DOHH2 (cell line): ENCODE measurements at regions not wholly inside any gene's neighbourhood (a gene's known extent, or its start where the extent isn't known, plus 50 kb on each side); places are given as distances from the start of the nearest gene placed in this dataset.

ENCODE experiments used
- H3F3A ChIP-seq: fragments of 200-600 bp; sonication (generic), shearing (Covaris generic); 2 replicates; pipeline ENCODE4 v1.6.0; 2016; ENCODE audit warnings: antibody characterized with exemption, mild to moderate bottlenecking; ENCODE audit not compliant: control insufficient read depth, insufficient read depth
- H3K27ac ChIP-seq: fragments of 200-600 bp; sonication (generic); 2 replicates; pipeline ENCODE4 v1.5.1; 2014; ENCODE audit warnings: low read depth, mild to moderate bottlenecking, low read length, moderate library complexity
- H3K27me3 ChIP-seq: fragments of 200-600 bp; sonication (generic); 2 replicates; pipeline ENCODE4 v1.6.1; 2014; ENCODE audit warnings: mild to moderate bottlenecking, low read length, mixed read lengths; ENCODE audit not compliant: control insufficient read depth
- H3K36me3 ChIP-seq: fragments of 200-600 bp; sonication (generic); 2 replicates; pipeline ENCODE4 v1.6.1; 2014; ENCODE audit warnings: mild to moderate bottlenecking, low read length, moderate library complexity, mixed read lengths; ENCODE audit not compliant: control insufficient read depth
- H3K4me1 ChIP-seq: fragments of 200-600 bp; sonication (generic); 2 replicates; pipeline ENCODE4 v1.6.1; 2014; ENCODE audit warnings: mild to moderate bottlenecking, low read length, mixed read lengths; ENCODE audit not compliant: control insufficient read depth
- H3K4me2 ChIP-seq: fragments of 200-600 bp; sonication (generic); 2 replicates; pipeline ENCODE4 v1.6.0; 2014; ENCODE audit warnings: mild to moderate bottlenecking, low read length, moderate library complexity
- H3K4me3 ChIP-seq: fragments of 200-600 bp; sonication (generic); 2 replicates; pipeline ENCODE4 v1.5.1; 2014; ENCODE audit warnings: mild to moderate bottlenecking, low read length, mixed read lengths
- H3K79me2 ChIP-seq: fragments of 200-600 bp; sonication (generic); 2 replicates; pipeline ENCODE4 v1.6.1; 2014; ENCODE audit warnings: mild to moderate bottlenecking, low read length, mixed read lengths; ENCODE audit not compliant: control insufficient read depth
- H3K9me2 ChIP-seq: fragments of 200-600 bp; sonication (generic); replicated peaks from 2 replicates; pipeline ENCODE4 v1.6.1; 2014; ENCODE audit warnings: mild to moderate bottlenecking, low read length, mixed read lengths; ENCODE audit not compliant: control insufficient read depth
- H3K9me3 ChIP-seq: fragments of 200-600 bp; sonication (generic); 2 replicates; pipeline ENCODE4 v1.6.1; 2014; ENCODE audit warnings: antibody characterized with exemption, low read length, mixed read lengths; ENCODE audit not compliant: control insufficient read depth, insufficient read depth
- H4K20me1 ChIP-seq: fragments of 200-600 bp; sonication (generic); 2 replicates; pipeline ENCODE4 v1.6.0; 2014; ENCODE audit warnings: low read depth, mild to moderate bottlenecking, antibody characterized with exemption, low read length, moderate library complexity; ENCODE audit not compliant: control insufficient read depth, insufficient read depth
- EZH2phosphoT487 ChIP-seq: fragments of 200-600 bp; sonication (generic); IDR thresholded peaks from 2 replicates; pipeline ENCODE4 v1.6.1; 2017; ENCODE audit warnings: borderline replicate concordance, mild to moderate bottlenecking, antibody characterized with exemption, low read length, moderate library complexity, mixed read lengths
- TF ChIP-seq, protein P1 (sequence below): fragments of 200-600 bp; sonication (generic); IDR thresholded peaks from one replicate; pipeline ENCODE4 v1.5.1; 2014; ENCODE audit warnings: antibody characterized with exemption, mild to moderate bottlenecking, low read depth, low read length; ENCODE audit not compliant: poor library complexity, severe bottlenecking

DNA sequence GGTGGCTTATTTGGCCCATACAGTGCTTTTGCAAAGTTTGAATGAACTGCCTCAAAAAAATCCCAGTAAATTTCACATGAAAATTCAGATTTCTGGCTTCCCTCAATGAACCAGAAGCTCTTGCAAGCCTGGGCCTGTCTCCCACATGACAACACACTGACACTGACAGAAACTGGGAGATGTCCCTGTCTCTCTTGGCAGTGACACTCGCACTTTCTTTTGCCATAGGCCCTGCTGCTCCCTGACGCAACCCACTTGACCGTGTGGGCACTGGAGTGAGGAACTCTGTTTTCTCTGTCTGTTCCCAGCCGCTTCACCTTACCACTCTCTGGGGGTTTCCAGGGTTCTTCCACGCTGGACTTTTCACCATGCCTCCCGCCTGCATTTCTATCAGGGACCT lies 524.5 kb downstream of the SHQ1 start:
- TF ChIP-seq EZH2phosphoT487 = no peak
- TF ChIP-seq, protein P1, sequence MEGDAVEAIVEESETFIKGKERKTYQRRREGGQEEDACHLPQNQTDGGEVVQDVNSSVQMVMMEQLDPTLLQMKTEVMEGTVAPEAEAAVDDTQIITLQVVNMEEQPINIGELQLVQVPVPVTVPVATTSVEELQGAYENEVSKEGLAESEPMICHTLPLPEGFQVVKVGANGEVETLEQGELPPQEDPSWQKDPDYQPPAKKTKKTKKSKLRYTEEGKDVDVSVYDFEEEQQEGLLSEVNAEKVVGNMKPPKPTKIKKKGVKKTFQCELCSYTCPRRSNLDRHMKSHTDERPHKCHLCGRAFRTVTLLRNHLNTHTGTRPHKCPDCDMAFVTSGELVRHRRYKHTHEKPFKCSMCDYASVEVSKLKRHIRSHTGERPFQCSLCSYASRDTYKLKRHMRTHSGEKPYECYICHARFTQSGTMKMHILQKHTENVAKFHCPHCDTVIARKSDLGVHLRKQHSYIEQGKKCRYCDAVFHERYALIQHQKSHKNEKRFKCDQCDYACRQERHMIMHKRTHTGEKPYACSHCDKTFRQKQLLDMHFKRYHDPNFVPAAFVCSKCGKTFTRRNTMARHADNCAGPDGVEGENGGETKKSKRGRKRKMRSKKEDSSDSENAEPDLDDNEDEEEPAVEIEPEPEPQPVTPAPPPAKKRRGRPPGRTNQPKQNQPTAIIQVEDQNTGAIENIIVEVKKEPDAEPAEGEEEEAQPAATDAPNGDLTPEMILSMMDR = no peak
- Histone ChIP-seq H3K79me2 (no peaks in the 10 kb centered on the region), H4K20me1 (no peaks in the 10 kb centered on the region), H3K27me3 (peaks cover 7% of the 10 kb centered on the region; the same call in 1 of the 2 replicates), H3F3A (no peaks in the 10 kb centered on the region), H3K36me3 (no peaks in the 10 kb centered on the region), H3K4me2 (no peak overlapping the region), H3K4me3 (no peak overlapping the region), H3K27ac (no peak overlapping the region), H3K9me3 (no peaks in the 10 kb centered on the region), H3K4me1 (no peaks in the 10 kb centered on the region), H3K9me2 (no peaks in the 10 kb centered on the region; the same call in 1 of the 2 replicates)

DNA sequence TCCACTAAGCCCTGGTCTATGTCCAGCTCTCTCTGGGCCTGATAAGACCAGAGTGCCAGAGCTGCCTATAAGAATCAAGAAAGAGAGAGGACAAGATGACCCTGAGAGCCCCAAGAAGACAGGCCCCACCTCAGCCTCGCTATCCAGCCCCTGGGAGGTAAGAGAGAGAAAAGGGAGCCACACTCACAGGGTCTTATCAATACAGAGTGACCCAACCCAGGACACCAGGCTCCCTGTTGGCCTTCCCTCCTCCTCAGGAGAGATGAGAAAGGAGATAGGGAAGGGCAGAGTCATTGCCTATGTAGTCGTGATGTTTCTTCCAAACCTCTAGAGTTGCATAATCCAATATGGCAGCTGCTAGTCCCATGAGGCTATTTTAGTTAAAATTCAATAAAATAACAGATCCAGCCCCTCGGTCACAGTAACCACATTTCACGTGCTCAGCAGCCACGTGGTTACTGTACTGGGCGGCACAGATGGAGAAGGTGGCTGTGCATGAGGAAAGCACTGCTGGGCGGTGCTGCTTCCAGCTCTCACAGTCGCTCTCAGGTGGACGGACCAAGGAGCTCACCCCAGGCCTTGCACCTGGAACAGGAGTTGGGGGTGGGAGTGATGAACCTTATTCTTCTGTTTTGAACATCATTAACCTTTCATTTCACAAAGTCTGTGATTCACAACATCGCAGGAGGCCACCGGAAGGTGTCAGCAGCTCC lies 525.8 kb downstream of the SHQ1 start:
- no peaks in the 10 kb centered on the region for H3K9me2 ChIP-seq
- no peak overlapping the region for H3K4me2 ChIP-seq
- no peaks in the 10 kb centered on the region for H3F3A ChIP-seq
- no peaks in the 10 kb centered on the region for H3K4me1 ChIP-seq
- H4K20me1 ChIP-seq = no peaks in the 10 kb centered on the region
- no peaks in the 10 kb centered on the region for H3K27me3 ChIP-seq
- no peaks in the 10 kb centered on the region for H3K36me3 ChIP-seq
- no peaks in the 10 kb centered on the region for H3K79me2 ChIP-seq
- TF ChIP-seq EZH2phosphoT487 = no peak
- H3K9me3 ChIP-seq = no peaks in the 10 kb centered on the region
- H3K27ac ChIP-seq = no peak overlapping the region
- H3K4me3 ChIP-seq = no peak overlapping the region

DNA sequence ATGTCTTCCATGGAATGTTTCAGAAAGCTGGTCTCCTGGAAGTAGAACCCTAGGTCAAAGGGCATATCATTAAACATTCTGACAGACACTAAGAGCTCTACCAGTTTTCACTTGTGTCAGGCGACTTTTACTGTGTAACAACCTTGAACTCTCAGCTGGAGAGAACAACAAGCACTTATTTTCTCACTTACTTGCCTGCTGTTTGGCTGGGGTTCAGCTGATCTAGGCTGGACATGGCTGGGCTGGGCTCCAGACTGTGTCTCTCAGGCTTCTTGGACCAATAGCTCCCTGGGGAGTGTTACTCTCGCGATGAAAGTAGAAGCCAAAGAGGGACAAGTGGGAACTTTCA lies 527.3 kb downstream of the SHQ1 start:
- H3K4me3 ChIP-seq = no peak overlapping the region
- H4K20me1 ChIP-seq = no peaks in the 10 kb centered on the region
- H3K9me2 ChIP-seq = no peaks in the 10 kb centered on the region
- H3F3A ChIP-seq = no peaks in the 10 kb centered on the region
- TF ChIP-seq, protein P1 = no peak
- no peak for TF ChIP-seq EZH2phosphoT487
- H3K4me1 ChIP-seq = 0 out of 2 replicates have a peak, but pooled peaks cover 3% of the 10 kb centered on the region
- no peaks in the 10 kb centered on the region for H3K27me3 ChIP-seq
- H3K4me2 ChIP-seq = no peak overlapping the region
- H3K27ac ChIP-seq = no peak overlapping the region
- H3K36me3 ChIP-seq = no peaks in the 10 kb centered on the region
- H3K79me2 ChIP-seq = no peaks in the 10 kb centered on the region
- no peaks in the 10 kb centered on the region for H3K9me3 ChIP-seq

DNA sequence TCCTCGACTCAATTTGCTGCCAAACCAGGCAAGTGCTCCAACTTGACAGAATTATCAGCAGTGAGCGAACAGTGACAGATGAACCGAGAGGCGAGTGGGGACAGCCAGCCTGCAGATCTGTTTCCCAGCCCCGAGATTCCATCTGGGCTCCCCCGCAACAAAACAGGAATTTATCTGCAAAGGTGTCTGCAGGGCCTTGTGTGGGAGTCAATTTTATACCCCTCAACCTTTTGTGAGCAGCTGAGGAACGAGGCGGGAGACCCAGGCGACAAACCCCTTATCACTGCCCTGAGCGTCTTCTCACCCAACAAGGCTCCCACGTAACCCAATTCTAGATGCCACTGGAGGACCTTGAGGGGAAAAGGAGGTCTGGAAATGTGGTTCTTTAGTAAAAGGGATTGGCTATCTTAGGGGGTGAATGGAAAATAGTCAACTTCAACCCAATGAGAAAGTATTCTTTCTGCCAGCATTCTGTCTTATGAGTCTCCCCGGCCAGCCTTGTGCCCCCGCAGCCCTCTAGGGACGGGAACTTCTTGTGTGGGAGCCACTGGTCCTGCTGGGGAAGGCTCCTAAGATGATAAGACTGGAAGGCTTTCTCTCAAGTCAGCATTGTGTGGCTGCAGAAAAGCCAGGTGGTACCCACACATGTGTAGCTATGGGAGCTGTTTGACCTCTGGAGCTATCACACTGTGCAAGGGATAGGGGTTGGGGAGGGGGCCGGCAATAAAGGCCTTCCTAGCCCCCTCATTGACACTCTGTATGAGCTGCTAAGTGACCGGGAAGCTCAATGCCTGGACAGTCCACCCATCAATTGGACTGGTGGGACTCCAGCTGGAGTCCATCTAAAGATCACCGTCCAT lies 527.9 kb downstream of the SHQ1 start:
- no peak overlapping the region for H3K27ac ChIP-seq
- TF ChIP-seq EZH2phosphoT487 = no peak
- TF ChIP-seq, protein P1 = no peak
- H4K20me1 ChIP-seq = no peaks in the 10 kb centered on the region
- H3K36me3 ChIP-seq = no peaks in the 10 kb centered on the region
- H3K4me3 ChIP-seq = no peak overlapping the region
- H3F3A ChIP-seq = no peaks in the 10 kb centered on the region
- H3K9me3 ChIP-seq = no peaks in the 10 kb centered on the region
- H3K27me3 ChIP-seq = no peaks in the 10 kb centered on the region
- H3K9me2 ChIP-seq = no peaks in the 10 kb centered on the region
- 0 out of 2 replicates have a peak, but pooled peaks cover 3% of the 10 kb centered on the region for H3K4me1 ChIP-seq
- H3K4me2 ChIP-seq = no peak overlapping the region
- no peaks in the 10 kb centered on the region for H3K79me2 ChIP-seq
